Chondrocyte (in vitro differentiated cells): ENCODE measurements at regions not wholly inside any gene's neighbourhood (a gene's known extent, or its start where the extent isn't known, plus 50 kb on each side); places are given as distances from the start of the nearest gene placed in this dataset.

Source experiments
- DNase-seq: peaks from one replicate; pipeline ENCODE4 v3.0.0; 2021; ENCODE audit warnings: mixed read lengths, low spot score
- H3K27ac Mint-ChIP-seq: one replicate; pipeline ENCODE4 v1.8.0; 2021; ENCODE audit warnings: mild to moderate bottlenecking, moderate library complexity, mixed read lengths; ENCODE audit not compliant: unreplicated experiment
- H3K27me3 Mint-ChIP-seq: 2 replicates; pipeline ENCODE4 v1.8.0; 2021; ENCODE audit warnings: low read depth, mixed read lengths
- H3K36me3 Mint-ChIP-seq: 2 replicates; pipeline ENCODE4 v1.8.0; 2021; ENCODE audit warnings: low read depth, mixed read lengths
- H3K4me1 Mint-ChIP-seq: 2 replicates; pipeline ENCODE4 v1.8.0; 2021; ENCODE audit warnings: low read depth, mild to moderate bottlenecking, mixed read lengths
- H3K4me3 Mint-ChIP-seq: one replicate; pipeline ENCODE4 v1.8.0; 2021; ENCODE audit warnings: mild to moderate bottlenecking, moderate library complexity, mixed read lengths; ENCODE audit not compliant: unreplicated experiment
- H3K9me3 Mint-ChIP-seq: 2 replicates; pipeline ENCODE4 v1.8.0; 2021; ENCODE audit warnings: low read depth, mixed read lengths
- TF ChIP-seq, protein P1 (sequence below): fragments of 200-600 bp; sonication (generic); IDR thresholded peaks from 2 replicates; pipeline ENCODE4 v1.5.0; 2021; ENCODE audit warnings: antibody characterized with exemption, mild to moderate bottlenecking, moderate library complexity

GRCh38 chr9:94014920-94015319 lies 59.8 kb upstream of the BARX1 start:
- no peaks in the 10 kb centered on the region for H3K36me3 Mint-ChIP-seq
- peaks cover 48% of the 10 kb centered on the region for H3K4me1 Mint-ChIP-seq
- no peak overlapping the region for H3K4me3 Mint-ChIP-seq
- H3K27me3 Mint-ChIP-seq, result no peaks in the 10 kb centered on the region
- TF ChIP-seq, protein P1, sequence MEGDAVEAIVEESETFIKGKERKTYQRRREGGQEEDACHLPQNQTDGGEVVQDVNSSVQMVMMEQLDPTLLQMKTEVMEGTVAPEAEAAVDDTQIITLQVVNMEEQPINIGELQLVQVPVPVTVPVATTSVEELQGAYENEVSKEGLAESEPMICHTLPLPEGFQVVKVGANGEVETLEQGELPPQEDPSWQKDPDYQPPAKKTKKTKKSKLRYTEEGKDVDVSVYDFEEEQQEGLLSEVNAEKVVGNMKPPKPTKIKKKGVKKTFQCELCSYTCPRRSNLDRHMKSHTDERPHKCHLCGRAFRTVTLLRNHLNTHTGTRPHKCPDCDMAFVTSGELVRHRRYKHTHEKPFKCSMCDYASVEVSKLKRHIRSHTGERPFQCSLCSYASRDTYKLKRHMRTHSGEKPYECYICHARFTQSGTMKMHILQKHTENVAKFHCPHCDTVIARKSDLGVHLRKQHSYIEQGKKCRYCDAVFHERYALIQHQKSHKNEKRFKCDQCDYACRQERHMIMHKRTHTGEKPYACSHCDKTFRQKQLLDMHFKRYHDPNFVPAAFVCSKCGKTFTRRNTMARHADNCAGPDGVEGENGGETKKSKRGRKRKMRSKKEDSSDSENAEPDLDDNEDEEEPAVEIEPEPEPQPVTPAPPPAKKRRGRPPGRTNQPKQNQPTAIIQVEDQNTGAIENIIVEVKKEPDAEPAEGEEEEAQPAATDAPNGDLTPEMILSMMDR, result no peak
- no peak overlapping the region for H3K27ac Mint-ChIP-seq
- DNase-seq, result no peak
- H3K9me3 Mint-ChIP-seq, result no peaks in the 10 kb centered on the region

- Mint-ChIP-seq H3K4me1 (peaks cover 41% of the 10 kb centered on the region), H3K36me3 (no peaks in the 10 kb centered on the region), H3K9me3 (no peaks in the 10 kb centered on the region), H3K27ac (no peak overlapping the region), H3K27me3 (no peaks in the 10 kb centered on the region), H3K4me3 (no peak overlapping the region)
- TF ChIP-seq, protein P1, result peak; percentile 84
- DNase-seq, result no peak
Observed at GRCh38 chr9:94014066-94014654, 59.0 kb upstream of the BARX1 start.

DNA sequence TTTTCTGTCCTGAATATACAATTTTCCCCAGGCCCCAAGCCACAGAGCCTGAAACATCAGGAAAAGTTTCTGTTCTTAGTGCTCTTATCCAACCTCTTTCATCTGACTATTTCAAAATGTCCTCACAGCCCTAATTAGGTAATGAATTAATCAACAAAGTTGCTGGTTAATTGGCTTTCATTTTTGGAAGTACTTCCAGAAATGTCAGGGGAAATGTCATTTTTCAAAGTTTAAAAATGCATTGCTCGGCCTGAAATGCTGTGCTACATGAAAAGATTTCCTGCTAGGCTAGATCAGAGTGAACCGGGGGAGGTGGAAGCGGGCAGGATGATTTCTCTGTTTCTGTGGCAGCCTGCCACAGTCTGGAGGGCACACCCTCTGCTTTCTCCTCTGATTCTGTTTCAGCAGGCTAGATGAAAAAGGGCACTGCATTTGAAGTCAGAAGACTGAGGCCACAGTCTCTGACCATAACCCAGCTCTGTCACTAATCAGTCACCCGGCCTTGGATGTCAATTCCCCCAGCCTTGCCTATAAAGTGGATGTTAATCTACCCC lies 55.9 kb upstream of the BARX1 start:
- Mint-ChIP-seq H3K27me3 (peaks cover 9% of the 10 kb centered on the region), H3K9me3 (no peaks in the 10 kb centered on the region), H3K27ac (peak overlapping the region; percentile 55), H3K4me3 (no peak overlapping the region), H3K4me1 (peaks cover 21% of the 10 kb centered on the region), H3K36me3 (no peaks in the 10 kb centered on the region)
- TF ChIP-seq, protein P1, result no peak
- DNase-seq, result no peak

DNA sequence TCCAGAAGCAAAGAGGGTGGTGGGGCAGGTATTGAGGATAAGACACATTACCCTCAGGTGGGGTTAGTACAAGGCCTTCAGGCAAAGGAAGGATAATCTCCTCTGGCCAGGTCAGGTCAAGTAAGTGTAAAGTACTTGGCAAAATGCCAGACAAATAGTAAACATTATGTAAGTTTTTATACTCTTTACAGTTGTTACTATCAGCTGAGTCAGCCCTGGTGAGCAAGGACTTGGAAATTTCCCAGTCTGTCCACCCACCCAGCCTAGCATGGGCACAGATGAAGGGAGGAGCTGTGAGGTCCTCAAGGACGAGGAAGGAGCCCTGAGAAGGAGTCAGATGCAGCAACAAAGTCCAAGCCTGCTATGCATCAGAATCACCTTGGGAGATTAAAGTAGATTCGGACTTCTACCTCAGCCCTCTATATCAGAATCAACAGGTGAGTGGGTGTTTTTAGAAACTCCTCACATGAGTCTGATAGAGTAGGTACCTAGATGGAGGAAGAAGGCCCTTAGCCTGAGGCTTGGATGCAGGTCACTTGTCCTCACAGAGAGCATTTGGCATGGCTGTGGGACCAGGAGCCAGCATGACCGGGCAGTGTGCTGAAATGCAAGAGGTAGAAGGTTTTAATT lies 50.2 kb upstream of the BARX1 start:
- H3K27me3 Mint-ChIP-seq, result peaks cover 10% of the 10 kb centered on the region

More for the DNA sequence above, 50.2 kb upstream of the BARX1 start:
- H3K4me3 Mint-ChIP-seq, result no peak overlapping the region
- no peak for DNase-seq
- H3K36me3 Mint-ChIP-seq, result no peaks in the 10 kb centered on the region
- H3K27ac Mint-ChIP-seq, result no peak overlapping the region
- H3K4me1 Mint-ChIP-seq, result peaks cover 7% of the 10 kb centered on the region
- TF ChIP-seq, protein P1, result no peak
- peaks cover 3% of the 10 kb centered on the region for H3K9me3 Mint-ChIP-seq
